ENCODE measurements at regions not wholly inside any gene's neighbourhood (a gene's known extent, or its start where the extent isn't known, plus 50 kb on each side); places are given as distances from the start of the nearest gene placed in this dataset.

DNA sequence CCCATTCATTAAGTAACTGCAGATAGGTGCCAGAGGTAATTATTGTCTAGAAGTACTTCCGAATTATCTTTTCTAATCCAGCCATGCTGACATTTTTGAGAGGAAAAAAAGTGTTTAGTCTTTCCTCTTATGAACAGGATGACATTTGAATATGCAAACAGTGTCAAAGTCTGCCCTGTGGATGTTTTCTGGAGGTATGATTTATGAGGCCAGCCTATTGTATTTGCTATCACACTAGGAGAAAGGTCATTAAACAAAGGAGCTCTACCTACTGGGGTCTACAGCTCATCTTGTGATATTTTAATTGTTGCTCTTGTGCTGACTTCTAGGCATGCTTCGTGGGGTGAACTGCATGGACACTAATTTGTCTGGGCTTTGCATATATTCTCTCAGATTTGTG, 559.7 kb upstream of the CAMK1G start:
- no peak overlapping the region for H3K4me3 ChIP-seq (ENCODE audit: low read depth, low read length)
- in situ Hi-C loops (cut with HindIII; ENCODE audit: low sequenced_read_pairs) = no loop called here
- TF ChIP-seq, protein P1, sequence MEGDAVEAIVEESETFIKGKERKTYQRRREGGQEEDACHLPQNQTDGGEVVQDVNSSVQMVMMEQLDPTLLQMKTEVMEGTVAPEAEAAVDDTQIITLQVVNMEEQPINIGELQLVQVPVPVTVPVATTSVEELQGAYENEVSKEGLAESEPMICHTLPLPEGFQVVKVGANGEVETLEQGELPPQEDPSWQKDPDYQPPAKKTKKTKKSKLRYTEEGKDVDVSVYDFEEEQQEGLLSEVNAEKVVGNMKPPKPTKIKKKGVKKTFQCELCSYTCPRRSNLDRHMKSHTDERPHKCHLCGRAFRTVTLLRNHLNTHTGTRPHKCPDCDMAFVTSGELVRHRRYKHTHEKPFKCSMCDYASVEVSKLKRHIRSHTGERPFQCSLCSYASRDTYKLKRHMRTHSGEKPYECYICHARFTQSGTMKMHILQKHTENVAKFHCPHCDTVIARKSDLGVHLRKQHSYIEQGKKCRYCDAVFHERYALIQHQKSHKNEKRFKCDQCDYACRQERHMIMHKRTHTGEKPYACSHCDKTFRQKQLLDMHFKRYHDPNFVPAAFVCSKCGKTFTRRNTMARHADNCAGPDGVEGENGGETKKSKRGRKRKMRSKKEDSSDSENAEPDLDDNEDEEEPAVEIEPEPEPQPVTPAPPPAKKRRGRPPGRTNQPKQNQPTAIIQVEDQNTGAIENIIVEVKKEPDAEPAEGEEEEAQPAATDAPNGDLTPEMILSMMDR (IDR thresholded peaks at IDR 0.05; ENCODE audit: low read depth, low read length, missing control alignments) = no peak
- DNase-seq (ENCODE audit: low read depth) = no peak

DNA sequence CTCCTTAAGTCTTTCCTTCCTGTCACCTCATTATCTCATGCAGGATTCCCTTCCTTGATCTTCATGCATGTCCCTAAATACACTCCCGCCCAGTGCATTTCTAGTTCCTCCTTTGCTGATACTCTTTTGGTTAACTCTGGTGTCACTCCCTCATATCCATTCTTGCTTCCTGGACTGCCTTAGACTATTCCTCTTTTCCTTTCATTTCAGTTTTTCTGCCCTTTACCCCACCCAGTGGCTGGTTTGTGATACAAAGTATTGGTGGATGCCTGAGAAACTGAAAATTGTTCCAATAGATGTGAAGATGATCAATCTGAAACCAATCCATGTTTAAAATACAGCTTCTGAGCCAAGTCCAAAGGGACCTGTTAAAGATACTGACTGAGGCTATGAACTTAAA, 553.8 kb upstream of the CAMK1G start:
- in situ Hi-C loops (cut with HindIII; ENCODE audit: low sequenced_read_pairs) = no loop called here
- TF ChIP-seq, protein P1 (IDR thresholded peaks at IDR 0.05; ENCODE audit: low read depth, low read length, missing control alignments) = peak; percentile 34
- no peak overlapping the region for H3K4me3 ChIP-seq (ENCODE audit: low read depth, low read length)
- DNase-seq (ENCODE audit: low read depth) = no peak

DNA sequence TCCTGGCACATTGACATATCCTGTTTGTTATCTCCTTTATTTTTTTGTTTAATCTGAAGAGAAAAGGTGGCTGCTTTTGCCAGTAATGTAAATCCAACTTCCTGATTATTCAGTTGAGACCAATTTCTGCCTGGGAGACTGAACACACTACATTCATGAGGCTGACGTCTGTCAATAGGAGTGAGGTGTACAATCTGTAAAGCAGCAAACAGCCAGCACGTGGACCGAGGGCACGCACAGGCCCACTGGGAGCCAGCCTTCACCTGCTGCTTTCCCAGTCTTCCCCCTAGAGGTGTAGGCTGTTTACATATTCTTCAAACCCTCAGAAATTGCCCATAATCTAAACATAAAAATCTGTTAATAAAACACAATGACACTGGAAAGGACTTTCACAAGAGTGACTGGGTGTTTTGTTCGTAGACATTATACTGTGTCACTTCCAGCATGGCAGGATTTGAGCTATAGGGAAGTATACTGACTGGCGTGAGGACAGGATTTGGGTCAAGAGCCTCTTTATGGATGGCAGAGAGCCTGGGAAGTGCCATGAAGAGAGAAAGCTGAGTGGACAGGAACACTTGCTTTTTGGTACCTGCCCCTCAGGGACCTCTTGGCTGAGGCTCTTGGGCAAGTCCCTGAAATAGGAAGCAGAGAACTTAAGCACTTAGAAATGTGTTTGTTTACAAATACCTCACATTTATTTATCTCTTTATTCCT, 552.9 kb upstream of the CAMK1G start:
- no peak overlapping the region for H3K4me3 ChIP-seq (ENCODE audit: low read depth, low read length)
- in situ Hi-C loops (cut with HindIII; ENCODE audit: low sequenced_read_pairs) = no loop called here
- no peak for DNase-seq (ENCODE audit: low read depth)
- TF ChIP-seq, protein P1 (IDR thresholded peaks at IDR 0.05; ENCODE audit: low read depth, low read length, missing control alignments) = no peak

DNA sequence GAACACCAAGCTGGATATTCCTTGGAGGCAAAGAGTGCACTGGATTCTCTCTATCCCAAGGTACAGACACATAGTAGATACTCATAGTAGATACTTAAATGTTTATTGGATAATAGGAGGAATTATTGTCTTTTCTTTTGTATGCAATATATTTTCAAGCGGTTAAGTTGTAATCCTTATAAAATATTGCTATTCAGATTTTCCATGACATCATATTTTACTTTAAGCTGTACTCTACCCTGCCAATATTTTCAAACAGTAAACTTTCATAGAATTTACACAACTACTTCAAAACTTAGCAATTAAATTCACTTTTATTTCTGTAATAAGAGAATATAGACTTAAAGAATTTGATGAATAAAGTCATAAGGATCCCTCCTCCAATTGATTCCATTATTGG, 546.5 kb upstream of the CAMK1G start:
- DNase-seq (ENCODE audit: low read depth) = no peak
- TF ChIP-seq, protein P1 (IDR thresholded peaks at IDR 0.05; ENCODE audit: low read depth, low read length, missing control alignments) = no peak
- H3K4me3 ChIP-seq (ENCODE audit: low read depth, low read length) = no peak overlapping the region
- in situ Hi-C loops (cut with HindIII; ENCODE audit: low sequenced_read_pairs) = no loop called here

DNA sequence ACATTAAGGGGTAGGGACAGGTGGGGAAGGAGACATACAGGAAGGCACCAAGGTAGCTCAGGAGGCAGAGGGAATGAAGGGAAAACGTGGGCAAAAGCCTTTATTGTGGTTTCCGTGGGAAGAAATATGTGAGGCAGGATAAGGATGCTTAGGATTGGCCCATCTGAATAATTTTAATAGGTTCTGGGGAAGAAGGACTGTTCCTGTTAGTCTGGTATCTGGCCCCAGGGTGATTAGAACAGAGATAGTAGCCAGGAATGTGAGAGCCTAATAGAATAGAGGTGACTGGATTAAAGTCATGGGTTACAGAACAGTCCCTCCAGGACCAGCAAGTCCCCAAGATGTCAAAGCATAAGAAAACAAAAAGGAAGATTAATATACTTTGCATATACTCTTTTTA, 545.2 kb upstream of the CAMK1G start:
- no peak for DNase-seq (ENCODE audit: low read depth)
- TF ChIP-seq, protein P1 (IDR thresholded peaks at IDR 0.05; ENCODE audit: low read depth, low read length, missing control alignments) = no peak
- in situ Hi-C loops (cut with HindIII; ENCODE audit: low sequenced_read_pairs) = no loop called here
- H3K4me3 ChIP-seq (ENCODE audit: low read depth, low read length) = no peak overlapping the region

DNA sequence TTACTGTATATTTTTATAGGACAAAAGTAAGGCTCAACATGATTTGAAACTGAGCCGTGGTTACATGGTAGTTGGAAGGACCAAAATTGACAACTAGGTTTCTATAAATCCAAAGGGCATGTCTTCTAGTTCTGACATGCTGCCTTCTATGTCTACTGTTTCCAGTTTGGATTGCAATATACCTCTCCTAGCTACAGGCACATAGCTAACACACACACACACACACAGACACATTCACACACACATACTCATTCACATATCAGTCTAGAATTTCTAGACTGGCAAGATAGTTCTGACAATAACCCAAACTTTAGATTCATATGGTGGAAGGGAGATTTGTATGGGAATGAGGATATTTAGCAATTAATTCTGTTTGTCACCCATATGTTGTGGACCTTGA, 544.8 kb upstream of the CAMK1G start:
- no peak overlapping the region for H3K4me3 ChIP-seq (ENCODE audit: low read depth, low read length)
- TF ChIP-seq, protein P1 (IDR thresholded peaks at IDR 0.05; ENCODE audit: low read depth, low read length, missing control alignments) = no peak
- in situ Hi-C loops (cut with HindIII; ENCODE audit: low sequenced_read_pairs) = no loop called here
- DNase-seq (ENCODE audit: low read depth) = no peak

Data from astrocyte of the cerebellum (primary cell).